Germinal center (tissue), 1 donor: ENCODE measurements at regions not wholly inside any gene's neighbourhood (a gene's known extent, or its start where the extent isn't known, plus 50 kb on each side); places are given as distances from the start of the nearest gene placed in this dataset.
A peak's percentile ranks its signal among the peaks of the same experiment; 100 is the strongest.

Experiments
- DNase-seq: peaks from one replicate; pipeline ENCODE4 v3.0.0; 2012; ENCODE audit warnings: mixed read lengths, low spot score

DNA sequence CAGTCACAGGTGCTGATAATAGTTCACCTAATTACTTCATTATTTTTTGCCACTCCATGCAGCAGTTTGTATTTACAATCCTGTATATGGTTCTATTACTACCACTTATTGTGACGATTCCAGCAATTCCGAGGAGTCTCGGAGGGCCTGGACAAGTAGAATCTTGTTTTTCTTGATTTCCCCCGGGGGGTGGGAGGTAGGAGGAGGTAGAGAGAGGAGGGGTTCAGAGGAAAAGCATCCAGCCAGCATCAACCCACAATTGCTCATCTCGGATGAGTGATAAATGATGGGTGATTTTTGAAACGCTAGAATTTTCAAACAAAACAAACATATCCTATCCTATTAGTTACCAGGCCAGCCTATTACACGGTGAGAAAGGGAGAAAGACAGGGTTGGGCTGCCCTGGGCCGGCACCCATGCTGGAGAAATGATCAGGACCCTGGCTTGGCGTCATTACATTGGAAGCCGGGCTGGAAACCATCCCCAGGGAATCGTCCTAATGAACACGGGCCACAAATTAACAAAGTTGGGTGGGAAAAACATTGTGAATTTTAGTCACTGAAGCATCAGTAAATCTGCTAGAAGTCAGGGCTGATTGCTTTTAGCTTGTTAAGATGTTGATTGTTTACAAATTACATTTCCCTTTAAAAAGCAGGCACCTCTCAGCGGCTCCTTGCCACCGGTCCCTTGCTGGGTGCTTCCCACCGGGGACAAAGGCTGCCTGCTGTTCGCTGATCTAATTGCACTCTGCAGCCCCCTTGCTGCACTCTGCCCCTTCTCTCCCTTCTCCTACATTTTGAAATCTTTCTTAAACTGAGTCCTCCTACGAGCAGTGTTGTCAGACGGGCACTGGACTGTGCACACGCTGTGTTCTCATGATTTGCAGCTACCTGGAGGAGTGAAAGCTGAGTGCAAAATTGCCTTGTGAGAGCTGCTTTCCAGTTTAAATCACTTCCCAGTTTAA lies 95.5 kb downstream of the FAM204A start:
- DNase-seq, result no peak

DNA sequence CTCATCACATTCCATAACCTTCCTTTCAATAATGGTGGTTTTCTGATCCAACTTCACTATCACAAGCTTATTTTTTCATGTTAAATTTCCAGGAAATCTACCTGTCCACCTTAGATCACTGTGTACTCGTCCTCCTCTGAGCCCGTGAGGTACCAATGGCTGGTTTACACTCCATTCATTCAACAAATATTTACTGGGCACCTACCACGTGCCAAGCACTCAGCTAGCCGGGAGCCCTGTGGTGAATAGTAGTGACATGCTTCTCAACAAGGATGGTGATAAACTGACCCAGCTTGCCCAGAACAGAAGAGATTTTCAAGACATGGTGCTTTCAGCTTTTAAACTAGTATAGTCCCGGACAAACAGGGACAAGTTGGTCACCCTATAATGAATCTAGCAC lies 98.2 kb downstream of the FAM204A start:
- no peak for DNase-seq

DNA sequence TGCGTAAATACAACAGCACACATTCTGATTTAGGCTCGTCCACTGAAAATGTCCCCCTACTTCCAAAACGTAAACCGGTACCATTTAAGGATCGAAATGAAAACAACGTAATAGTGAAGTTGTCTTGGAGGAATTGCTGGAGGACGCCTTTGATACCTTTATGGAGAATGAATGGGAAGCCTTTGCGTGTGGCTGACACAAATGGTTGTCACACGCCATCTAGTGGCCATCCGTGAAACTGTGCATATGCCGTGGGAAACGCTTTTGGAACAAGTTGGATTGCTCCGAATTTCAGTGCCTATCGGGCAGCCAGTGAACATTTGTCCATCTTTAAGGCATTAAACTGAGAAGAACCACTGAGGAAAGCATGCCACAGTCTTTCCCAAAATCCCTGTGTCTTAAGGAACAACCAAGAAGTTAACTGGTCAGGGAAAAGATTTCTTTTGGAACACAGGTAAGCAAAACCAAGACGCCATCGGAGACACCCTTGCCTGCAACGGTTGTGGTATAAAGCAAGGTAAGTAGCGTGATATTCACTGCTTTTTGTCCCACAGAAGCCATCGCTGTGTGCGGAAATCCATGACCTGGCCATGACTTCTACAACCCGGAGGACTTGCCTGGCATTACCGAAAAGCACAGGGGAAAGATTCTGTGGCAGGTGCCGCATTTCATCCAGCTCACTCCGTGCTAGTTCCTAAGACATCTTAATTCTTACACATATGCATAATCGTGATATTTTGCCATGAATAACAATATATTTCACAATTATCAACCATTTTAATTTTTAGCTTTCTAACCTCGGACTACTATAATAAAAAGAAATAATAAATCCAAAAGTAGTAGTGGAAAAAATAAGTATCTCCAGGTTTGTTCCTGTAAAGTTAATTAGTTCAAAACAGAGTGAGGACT lies 100.6 kb downstream of the FAM204A start:
- DNase-seq, result peak; percentile 23

DNA sequence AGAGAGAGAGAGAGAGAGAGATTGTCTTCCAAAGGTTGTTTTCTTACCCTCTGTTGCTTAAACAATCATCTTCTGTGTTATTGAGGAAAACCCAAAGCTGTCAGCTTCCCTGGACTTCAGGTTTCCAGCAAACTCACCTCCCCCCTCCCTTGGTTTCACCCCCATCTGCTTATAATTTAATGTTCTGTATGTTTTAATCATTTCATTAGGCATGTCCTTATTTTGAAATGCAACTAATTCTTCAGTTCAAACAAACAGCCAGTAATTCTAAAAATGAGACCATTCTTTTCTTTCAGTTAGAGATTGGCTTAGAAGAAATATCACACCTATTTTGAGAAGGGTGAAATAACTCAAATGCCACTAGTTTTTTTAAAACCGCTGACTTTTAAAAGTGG lies 102.9 kb downstream of the FAM204A start:
- DNase-seq, result no peak

DNA sequence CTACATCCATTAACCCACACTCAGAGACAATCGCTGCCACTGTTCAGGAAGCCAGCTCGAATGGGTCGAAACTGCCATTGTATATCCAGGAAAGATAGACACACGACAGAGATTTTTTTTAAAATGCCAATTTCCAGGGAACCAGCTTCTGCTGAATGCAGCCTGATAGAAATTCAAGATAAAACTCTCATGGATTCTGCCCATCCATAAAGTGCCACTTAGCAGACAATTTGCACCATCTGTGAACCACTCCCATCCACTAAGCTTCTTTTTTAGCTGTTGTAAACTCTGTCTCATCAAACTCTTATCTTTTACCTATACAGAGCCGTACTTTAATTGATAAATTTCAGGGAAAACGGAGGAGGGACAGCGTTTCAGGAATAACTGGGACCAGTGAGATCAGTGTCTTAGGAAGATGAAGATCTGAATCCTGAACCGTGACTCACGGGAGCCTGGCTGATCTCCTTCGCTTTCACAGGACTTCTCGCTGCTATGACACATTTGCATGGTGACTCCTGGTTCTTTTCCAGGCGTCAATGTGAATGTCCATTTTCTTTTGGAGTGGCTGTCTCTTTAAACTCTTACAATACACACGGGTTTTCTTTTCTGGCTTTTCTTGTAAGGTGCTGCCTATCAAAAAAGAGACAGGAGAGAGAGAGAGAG lies 103.4 kb downstream of the FAM204A start:
- DNase-seq, result no peak

DNA sequence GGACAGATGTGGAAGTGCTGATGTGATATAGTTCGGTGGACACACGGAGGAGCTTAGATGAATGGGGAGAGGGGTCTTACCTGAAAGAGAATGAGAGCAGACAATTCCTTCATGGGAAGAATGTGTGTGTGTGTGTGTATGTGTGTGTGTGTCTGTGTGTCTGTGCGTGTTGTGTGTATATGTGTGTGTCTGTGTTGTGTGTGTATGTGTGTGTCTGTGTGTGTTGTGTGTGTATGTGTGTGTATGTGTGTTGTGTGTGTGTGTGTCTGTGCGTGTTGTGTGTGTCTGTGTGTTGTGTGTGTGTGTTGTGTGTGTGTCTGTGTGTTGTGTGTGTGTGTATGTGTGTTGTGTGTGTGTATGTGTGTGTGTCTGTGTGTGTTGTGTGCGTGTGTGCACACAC lies 104.2 kb downstream of the FAM204A start:
- DNase-seq, result no peak

DNA sequence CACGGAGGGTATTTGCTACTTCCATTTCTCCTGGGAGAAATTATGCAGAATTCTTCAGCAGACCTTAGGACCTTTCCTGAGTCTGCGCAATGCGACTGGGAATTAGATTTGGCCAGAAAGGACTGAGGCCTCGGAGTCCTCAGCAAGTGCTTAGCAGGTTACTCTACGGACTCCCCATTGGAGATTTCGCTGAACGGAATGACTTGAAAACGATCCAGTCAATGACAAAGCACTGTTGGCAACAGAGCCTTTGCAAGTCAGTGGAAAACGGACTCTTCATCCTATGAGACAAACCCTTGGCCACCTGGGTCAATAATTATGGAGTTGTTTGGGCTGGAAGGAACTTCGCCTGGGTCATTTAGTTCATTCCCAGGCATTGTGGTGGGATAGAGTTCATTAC lies 107.4 kb downstream of the FAM204A start:
- no peak for DNase-seq

DNA sequence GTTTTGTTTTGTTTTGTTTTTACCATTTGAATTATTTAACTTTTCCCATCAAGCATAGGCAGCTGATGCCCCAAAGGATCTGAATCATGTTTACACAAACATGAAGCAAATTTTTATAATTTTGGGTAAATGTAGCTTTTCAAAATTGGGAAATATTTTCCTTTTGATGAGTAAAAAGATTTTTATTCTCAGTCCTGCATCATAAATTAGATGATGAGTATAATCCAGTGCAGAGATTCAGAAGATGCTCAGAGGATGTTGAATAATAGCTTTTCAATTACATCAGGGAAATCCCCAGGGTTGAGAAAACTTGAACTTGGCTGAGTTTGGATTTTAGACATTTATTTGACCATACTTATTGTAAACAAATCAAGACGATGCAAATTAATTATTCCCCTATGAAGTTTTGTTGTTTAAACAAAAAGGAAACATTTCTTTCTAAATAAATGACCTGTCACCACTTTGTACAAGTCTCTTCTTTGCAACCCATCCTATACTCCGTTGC lies 121.7 kb downstream of the FAM204A start:
- DNase-seq, result no peak

DNA sequence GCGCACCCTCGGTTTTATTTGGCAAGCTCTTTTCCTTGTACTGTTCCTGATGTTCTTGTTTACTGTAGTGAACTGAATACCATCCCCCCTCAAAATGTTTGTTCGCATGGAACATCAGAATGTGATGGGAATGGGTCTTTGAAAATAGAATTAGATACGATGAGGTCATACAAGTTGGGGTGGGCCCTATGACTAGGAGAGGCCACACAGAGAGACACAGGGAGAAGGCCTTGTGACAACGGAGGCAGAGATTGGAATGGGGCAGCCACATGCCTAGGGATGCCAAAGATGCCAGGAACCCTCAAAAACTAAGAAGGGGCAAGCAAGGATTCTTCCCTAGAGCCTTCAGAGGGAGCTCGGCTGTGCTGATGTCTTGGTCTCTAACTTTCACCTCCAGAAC lies 123.6 kb downstream of the FAM204A start:
- no peak for DNase-seq

DNA sequence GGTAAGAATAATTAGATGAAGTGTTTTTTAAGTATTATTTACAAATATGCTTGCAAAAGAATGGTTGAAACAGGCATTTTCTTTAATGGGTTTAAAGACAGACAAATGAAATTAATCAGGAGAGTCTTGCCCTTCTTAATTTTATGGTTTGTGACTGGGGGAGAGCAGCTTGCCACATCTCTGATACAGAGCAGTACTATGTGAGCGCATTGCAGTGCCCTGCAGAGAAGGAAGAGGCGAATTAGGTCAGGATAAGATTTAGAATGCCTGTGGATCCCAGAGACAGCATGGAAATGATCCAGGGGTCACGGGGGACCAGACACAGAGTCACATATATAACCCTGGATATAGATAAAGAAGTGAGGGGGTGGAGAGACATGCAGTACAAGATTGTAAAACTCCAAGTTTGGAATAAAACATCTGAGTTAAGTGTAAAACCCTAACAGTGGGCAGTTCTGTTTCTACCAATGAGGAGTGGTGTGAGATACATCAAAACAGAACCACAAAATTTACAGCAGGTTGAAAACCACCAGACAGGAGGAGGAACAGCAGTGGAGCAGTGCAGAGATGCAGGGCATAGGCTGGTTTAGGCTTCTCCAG lies 125.5 kb downstream of the FAM204A start:
- DNase-seq, result no peak

DNA sequence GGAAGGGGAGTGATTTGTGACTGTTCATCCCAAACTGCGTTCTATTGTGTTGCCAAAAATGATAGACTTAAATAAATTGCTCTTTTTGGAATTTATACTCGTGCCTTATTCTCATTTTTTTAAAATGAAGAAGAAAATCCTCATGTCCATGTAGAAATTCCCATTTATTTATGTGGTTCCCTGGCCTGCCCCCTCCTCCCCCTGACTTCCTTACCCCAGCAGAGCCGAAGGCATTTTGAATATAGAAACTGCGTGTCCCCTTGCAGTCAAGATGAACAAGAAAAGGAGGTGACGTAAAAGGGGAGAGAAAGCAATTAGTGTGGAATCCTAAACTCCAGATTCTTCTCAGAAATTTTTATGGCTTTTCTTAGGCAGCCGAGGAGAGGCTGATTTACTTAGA lies 126.1 kb downstream of the FAM204A start:
- DNase-seq, result no peak

DNA sequence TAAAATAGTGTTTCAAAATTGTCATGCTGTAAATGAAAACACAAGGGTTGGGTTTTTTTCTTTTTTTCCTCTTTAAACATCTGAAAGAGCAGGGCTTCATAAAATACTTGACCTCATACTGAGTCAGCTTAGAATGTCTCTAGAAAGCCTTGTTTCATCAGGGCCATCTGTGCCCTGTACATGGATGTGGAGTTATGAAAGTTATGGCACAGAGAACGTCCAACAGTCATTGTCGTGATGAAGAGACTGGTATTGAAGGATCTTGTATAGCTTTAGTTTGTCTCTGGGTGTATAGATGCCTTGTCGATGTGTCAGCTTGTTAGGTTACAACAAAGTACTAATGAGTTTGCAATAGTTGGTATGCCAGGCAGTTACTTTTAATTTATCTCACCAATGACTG lies 127.3 kb downstream of the FAM204A start:
- DNase-seq, result no peak

DNA sequence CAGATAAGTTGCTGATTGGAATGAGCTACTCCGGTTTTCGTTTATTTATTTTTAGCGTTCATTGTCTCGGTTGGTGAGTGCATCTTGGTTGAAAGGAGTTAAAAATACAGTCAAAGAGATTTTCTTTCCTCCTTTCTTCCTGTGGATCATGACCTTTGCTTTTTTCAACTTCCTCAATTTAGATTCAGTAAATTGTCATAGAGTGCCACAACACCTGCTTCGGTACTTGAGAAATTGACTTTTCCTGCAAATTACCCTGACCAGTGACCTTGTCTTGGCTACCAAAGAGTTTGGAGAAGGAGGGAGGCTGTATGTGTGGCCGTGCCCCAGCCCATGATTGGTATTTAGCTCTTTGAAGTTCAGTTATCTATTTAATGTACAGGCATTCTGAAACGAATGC lies 128.7 kb downstream of the FAM204A start:
- DNase-seq, result no peak

DNA sequence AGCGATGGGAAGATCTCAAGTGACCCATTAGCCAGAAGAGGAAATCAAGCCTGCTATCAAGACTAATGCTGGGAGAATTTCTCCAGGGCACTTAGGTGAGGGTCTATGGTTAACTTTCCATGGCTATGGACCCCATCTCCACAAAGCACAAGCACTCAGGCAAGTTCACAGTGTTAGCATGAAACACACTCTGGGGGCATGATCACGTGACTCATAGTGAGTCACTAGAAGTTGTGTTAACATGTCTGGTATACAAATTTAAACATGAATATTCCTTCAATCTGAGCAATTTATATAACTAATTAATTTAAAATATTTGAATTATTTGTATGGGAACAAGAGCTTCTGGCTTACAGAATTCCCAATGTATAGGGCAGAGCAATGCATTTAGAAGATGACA lies 131.8 kb downstream of the FAM204A start:
- DNase-seq, result no peak

DNA sequence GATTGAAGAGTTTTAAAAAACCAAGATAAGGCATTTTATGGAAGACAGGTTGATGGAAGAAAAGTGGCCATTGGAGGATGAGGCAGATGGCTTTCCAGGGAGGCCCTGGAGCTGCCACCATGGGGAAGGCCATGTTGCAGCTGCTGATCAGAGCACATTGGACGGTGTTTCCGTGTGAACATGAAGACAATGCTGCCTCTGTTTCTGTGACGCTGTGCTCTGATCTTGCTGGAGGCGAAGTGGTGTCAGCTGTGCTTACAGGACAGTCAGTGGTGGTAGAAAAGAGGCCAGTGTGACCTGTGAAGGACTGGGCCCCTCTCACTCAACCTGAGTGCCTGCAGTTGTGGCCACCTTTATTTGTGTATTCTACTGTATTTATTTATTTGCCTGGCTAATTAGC lies 132.9 kb downstream of the FAM204A start:
- DNase-seq, result no peak

DNA sequence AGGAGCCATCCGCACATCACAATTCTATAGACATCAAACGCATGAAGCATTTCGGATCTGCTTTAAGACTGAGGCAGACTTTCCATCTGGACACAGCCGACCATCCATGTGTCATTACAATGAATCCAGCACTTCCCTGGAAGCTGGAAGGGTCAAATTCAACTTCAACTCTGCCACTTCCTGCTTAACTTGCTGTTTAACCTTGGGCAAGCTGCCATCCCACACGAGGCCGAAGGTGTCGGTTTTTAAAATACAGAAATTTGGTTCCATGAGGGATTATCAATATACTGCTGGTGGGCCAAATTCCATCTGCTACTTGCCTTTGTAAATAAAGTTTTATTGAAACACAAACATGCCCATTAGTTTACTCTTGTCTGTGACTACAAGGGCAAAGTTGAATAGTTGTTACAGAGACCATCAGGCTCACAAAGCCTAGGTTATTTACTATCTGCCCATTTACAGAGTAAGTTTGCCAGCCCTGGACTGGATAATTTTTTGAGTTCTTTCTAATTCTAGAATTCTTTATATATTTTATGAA lies 134.6 kb downstream of the FAM204A start:
- DNase-seq, result no peak

DNA sequence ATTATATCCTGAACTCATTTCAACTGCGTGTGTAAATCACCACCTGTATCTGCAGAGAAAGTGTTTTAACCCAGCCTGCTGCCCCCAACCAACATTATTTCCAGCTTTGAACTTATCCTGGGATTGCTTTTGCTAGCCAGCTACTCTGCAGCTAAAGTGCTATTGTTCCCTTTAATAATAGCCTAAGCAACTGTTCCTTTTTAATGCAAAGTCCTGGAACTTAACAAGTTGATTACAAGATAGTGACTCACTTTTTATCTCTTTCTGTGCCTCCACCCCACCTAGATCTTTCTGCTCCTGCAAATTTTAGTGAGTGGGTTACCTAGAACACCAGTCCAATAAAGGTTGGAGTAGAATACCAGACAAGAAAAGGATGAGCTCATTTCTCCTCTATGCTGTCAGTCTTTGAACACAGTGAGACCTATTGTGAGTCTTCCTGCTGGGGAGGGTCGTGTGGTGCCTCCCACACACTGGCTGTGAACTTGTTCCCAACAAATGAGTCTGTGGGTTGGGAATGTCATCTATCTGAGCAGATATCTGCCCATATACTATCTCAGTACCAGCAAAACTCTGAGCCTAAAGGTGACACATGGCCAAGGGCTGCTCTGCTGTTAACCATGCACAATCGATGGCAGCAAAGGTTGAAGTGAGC lies 137.7 kb downstream of the FAM204A start:
- no peak for DNase-seq

DNA sequence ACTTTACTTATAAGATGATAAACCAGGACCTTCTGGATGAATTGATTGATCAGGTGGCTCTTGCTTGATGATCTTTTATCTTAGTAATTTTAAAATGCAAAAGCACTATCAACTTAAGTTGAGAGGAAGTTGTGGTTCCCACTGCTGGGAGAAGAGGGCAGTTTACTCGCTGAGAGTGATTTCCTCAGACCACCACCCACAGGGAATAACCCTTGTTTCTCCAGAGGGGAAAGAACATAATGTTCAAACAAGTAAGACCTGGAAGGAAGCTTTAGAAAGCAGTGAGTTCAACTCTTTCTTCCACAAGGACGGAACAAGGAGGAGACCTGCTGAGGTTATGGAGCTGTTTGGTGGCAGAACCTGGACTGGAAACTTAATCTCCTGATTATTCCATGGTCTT lies 138.7 kb downstream of the FAM204A start:
- no peak for DNase-seq

DNA sequence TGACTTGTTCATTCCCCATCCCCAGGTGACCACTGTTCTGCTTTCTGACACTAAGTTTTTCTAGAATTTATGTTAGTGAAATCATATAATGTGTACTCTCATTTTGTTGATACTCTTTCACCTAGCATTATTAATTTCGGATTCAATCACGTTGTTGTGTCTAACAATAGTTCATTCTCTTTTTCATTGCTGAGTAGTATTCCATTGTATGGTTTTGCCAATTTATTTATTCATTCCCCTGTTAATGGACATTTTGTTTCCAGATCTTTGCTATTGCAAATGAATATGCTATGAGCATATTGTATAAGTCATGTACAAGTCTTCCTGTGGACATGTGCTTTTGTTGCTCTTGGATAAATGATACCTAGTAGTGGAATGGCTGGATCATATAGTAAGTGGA lies 146.4 kb downstream of the FAM204A start:
- no peak for DNase-seq

DNA sequence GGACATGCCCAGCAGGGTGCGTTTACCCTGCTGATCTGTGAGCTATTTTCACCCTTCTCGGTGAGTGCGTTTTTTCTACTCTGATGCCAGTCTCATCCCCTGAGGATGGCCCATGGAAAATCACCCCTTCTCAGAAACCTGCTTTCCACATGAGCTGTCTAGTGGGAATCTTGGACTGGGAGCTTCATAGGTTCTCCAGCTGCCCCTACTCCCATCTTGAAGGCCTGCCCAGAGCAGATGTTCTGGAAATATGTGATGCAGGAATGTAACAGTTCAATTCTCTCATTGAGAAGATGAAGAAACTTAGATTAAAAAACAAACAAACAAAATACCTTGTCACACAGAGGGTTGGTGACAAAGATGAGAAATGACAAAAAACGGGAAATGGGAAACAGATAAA lies 146.9 kb upstream of the RAB11FIP2 start:
- DNase-seq, result no peak

DNA sequence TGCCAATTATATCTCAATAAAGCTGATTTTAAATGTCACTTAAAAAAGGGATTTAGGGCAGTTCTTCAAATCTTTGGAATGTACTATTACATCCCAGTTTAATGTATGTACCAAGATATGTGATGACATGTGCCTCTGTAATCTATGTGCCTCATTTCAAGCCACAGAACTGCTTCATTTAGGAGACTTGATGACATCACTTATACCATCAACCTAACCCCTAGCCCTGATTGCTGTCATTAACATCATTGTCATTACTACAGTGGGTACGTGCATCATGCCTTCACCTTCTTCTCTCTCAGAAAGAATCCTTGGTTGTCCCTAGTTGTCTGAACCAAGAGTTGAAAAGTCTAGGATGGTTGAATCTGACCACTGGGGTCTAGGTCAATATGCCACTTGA lies 134.3 kb upstream of the RAB11FIP2 start:
- DNase-seq, result no peak
